Natural killer cell (primary cell): ENCODE measurements at regions not wholly inside any gene's neighbourhood (a gene's known extent, or its start where the extent isn't known, plus 50 kb on each side); places are given as distances from the start of the nearest gene placed in this dataset.

Experiments
- ATAC-seq, 3 donors: fragments of 150-1000 bp in 2 of 3; fragments of 200-7000 bp in 1 of 3; cut with Tn5 transposase; 1 replicate in 1 of 3; 2 replicates in 2 of 3; pipeline ENCODE4 v1.10.0; 2021; ENCODE audit warnings: mild to moderate bottlenecking in 2 of 3, moderate library complexity in 2 of 3
- DNase-seq, 2 donors: peaks; one replicate each; pipeline versions ENCODE4 v3.0.0 to v3.0.0-alpha.2; 2013 to 2021; ENCODE audit warnings: mixed read lengths in 1 of 2
- H3K27ac ChIP-seq: one replicate; pipeline ENCODE4 v1.5.1; 2013; ENCODE audit warnings: mild to moderate bottlenecking, low read length
- H3K27me3 ChIP-seq: one replicate; pipeline ENCODE4 v1.6.1; 2013; ENCODE audit warnings: low read length; ENCODE audit not compliant: control insufficient read depth, insufficient read depth
- H3K36me3 ChIP-seq: one replicate; pipeline ENCODE4 v1.6.1; 2013; ENCODE audit warnings: low read length; ENCODE audit not compliant: control insufficient read depth, insufficient read depth
- H3K4me1 ChIP-seq: one replicate; pipeline ENCODE4 v1.6.1; 2013; ENCODE audit warnings: low read length; ENCODE audit not compliant: control insufficient read depth, insufficient read depth
- H3K4me3 ChIP-seq: one replicate; pipeline ENCODE4 v1.5.1; 2013; ENCODE audit warnings: low read length
- H3K9me3 ChIP-seq: one replicate; pipeline ENCODE4 v1.6.1; 2013; ENCODE audit warnings: low read length; ENCODE audit not compliant: control insufficient read depth, insufficient read depth
- H3K27ac Mint-ChIP-seq, 2 donors: one replicate each; pipeline ENCODE4 v1.8.0; 2022; ENCODE audit warnings: mild to moderate bottlenecking in 2 of 2, mixed read lengths in 2 of 2, moderate library complexity in 1 of 2
- H3K27me3 Mint-ChIP-seq, 2 donors: one replicate each; pipeline ENCODE4 v1.8.0; 2022; ENCODE audit warnings: low read depth in 2 of 2, mixed read lengths in 2 of 2
- H3K36me3 Mint-ChIP-seq: one replicate; pipeline ENCODE4 v1.8.0; 2022; ENCODE audit warnings: mixed read lengths
- H3K4me1 Mint-ChIP-seq, 2 donors: one replicate each; pipeline ENCODE4 v1.8.0; 2022; ENCODE audit warnings: mixed read lengths in 2 of 2
- H3K4me3 Mint-ChIP-seq: one replicate; pipeline ENCODE4 v1.8.0; 2022; ENCODE audit warnings: mild to moderate bottlenecking, moderate library complexity, mixed read lengths
- H3K9me3 Mint-ChIP-seq, 2 donors: one replicate each; pipeline ENCODE4 v1.8.0; 2022; ENCODE audit warnings: mixed read lengths in 2 of 2
- CTCF ChIP-seq: fragments of 200-600 bp; IDR thresholded peaks from one replicate; pipeline ENCODE4 v1.8.0; 2022; ENCODE audit warnings: antibody characterized with exemption
- WGBS: methylation state at CpG from one replicate; pipeline ENCODE4 v1.1.7; 2013; ENCODE audit warnings: missing lambda C conversion rate; ENCODE audit not compliant: insufficient coverage; 5-methylcytosine and 5-hydroxymethylcytosine counted together
- intact Hi-C: fragments of 100-400 bp; cut with micrococcal nuclease; formaldehyde crosslinking; loops from one replicate; pipeline ENCODE4 v1.14.2; 2022

GRCh38 chr17:79279320-79279719 is 204.7 kb downstream of the ENGASE start:
- peaks cover 11 to 15% of the 10 kb centered on the region in 2 donors for H3K4me1 Mint-ChIP-seq
- ATAC-seq (no peak), DNase-seq (no peak)
- Histone ChIP-seq H3K9me3 (no peaks in the 10 kb centered on the region), H3K27me3 (no peaks in the 10 kb centered on the region), H3K4me3 (no peak overlapping the region), H3K36me3 (no peaks in the 10 kb centered on the region), H3K4me1 (no peaks in the 10 kb centered on the region), H3K27ac (no peak overlapping the region)
- no peak for TF ChIP-seq CTCF
- no peak overlapping the region for H3K27ac Mint-ChIP-seq
- no peaks in the 10 kb centered on the region for H3K27me3 Mint-ChIP-seq
- no peaks in the 10 kb centered on the region for H3K9me3 Mint-ChIP-seq
- H3K4me3 Mint-ChIP-seq: no peak overlapping the region
- no peaks in the 10 kb centered on the region for H3K36me3 Mint-ChIP-seq
- intact Hi-C loops: no loop called here
- WGBS: 90% methylated on average over 11 of the region's 11 CpGs

GRCh38 chr17:79276821-79277220 is 202.2 kb downstream of the ENGASE start:
- H3K36me3 Mint-ChIP-seq: no peaks in the 10 kb centered on the region
- H3K36me3 ChIP-seq: no peaks in the 10 kb centered on the region
- no peak overlapping the region for H3K27ac Mint-ChIP-seq
- H3K4me1 Mint-ChIP-seq: peaks cover 11 to 15% of the 10 kb centered on the region in 2 donors
- H3K4me1 ChIP-seq: no peaks in the 10 kb centered on the region
- H3K27me3 Mint-ChIP-seq: no peaks in the 10 kb centered on the region
- intact Hi-C loops: no loop called here
- H3K9me3 ChIP-seq: no peaks in the 10 kb centered on the region
- no peak overlapping the region for H3K4me3 ChIP-seq
- H3K27ac ChIP-seq: no peak overlapping the region
- ATAC-seq: no peak
- no peak for DNase-seq
- H3K9me3 Mint-ChIP-seq: no peaks in the 10 kb centered on the region
- WGBS: 70% methylated on average over 3 of the region's 3 CpGs
- H3K4me3 Mint-ChIP-seq: no peak overlapping the region
- no peak for TF ChIP-seq CTCF
- no peaks in the 10 kb centered on the region for H3K27me3 ChIP-seq

GRCh38 chr17:79273660-79274059 is 199.0 kb downstream of the ENGASE start:
- Histone ChIP-seq H3K4me3 (no peak overlapping the region), H3K4me1 (no peaks in the 10 kb centered on the region), H3K9me3 (no peaks in the 10 kb centered on the region), H3K36me3 (no peaks in the 10 kb centered on the region), H3K27ac (no peak overlapping the region), H3K27me3 (no peaks in the 10 kb centered on the region)
- H3K36me3 Mint-ChIP-seq: no peaks in the 10 kb centered on the region
- TF ChIP-seq CTCF: no peak
- H3K4me3 Mint-ChIP-seq: no peak overlapping the region
- peaks cover 0 to 7% of the 10 kb centered on the region in 2 donors for H3K4me1 Mint-ChIP-seq
- no peak overlapping the region for H3K27ac Mint-ChIP-seq
- 78% methylated on average over 8 of the region's 8 CpGs for WGBS
- DNase-seq: no peak
- H3K27me3 Mint-ChIP-seq: peaks cover 6 to 14% of the 10 kb centered on the region in 2 donors
- intact Hi-C loops: no loop called here
- no peak for ATAC-seq
- H3K9me3 Mint-ChIP-seq: no peaks in the 10 kb centered on the region

- Mint-ChIP-seq H3K27ac (no peak overlapping the region), H3K27me3 (peaks cover 6 to 14% of the 10 kb centered on the region in 2 donors), H3K4me3 (no peak overlapping the region), H3K9me3 (no peaks in the 10 kb centered on the region), H3K4me1 (peaks cover 0 to 7% of the 10 kb centered on the region in 2 donors), H3K36me3 (no peaks in the 10 kb centered on the region)
- Histone ChIP-seq H3K27me3 (no peaks in the 10 kb centered on the region), H3K4me1 (no peaks in the 10 kb centered on the region), H3K36me3 (no peaks in the 10 kb centered on the region), H3K4me3 (no peak overlapping the region), H3K9me3 (no peaks in the 10 kb centered on the region), H3K27ac (no peak overlapping the region)
- no peak for TF ChIP-seq CTCF
- WGBS: 74% methylated on average over 9 of the region's 9 CpGs
- intact Hi-C loops: no loop called here
- no peak for ATAC-seq
- no peak for DNase-seq
Measured at GRCh38 chr17:79272666-79273219, 198.1 kb downstream of the ENGASE start.
